Endothelial cell of umbilical vein (primary cell): ENCODE measurements at regions not wholly inside any gene's neighbourhood (a gene's known extent, or its start where the extent isn't known, plus 50 kb on each side); places are given as distances from the start of the nearest gene placed in this dataset.

Source experiments
- BruUV-seq: library from RNA; stranded (reverse); fragments of 400-500 nt; replicated peaks from 2 replicates; lab custom pipeline; 2021; lab: Mats Ljungman, UMichigan
- CTCF ChIA-PET: fragments of 300-600, 350-600 bp; sonication (Branson Sonifier 250); formaldehyde crosslinking; loops from one replicate; lab custom pipeline; 2021; ENCODE audit warnings: antibody characterized with exemption, inconsistent platforms; lab: Charles Lee
- POLR2A ChIA-PET: fragments of 300-600, 350-600 bp; sonication (Branson Sonifier 250); formaldehyde crosslinking; loops from one replicate; lab custom pipeline; 2021; ENCODE audit warnings: antibody characterized with exemption, inconsistent platforms; lab: Charles Lee
- DNase-seq: peaks from one replicate; pipeline ENCODE4 v3.0.0-alpha.2; 2011; ENCODE audit warnings: low read depth, low spot score
- FAIRE-seq: peaks from 2 replicates; lab custom pipeline; 2011; peaks lifted over from hg19 to GRCh38; lab: Jason Lieb, UNC
- H2AFZ ChIP-seq: 2 replicates; pipeline ENCODE4 v1.6.0; 2012; ENCODE audit warnings: low read depth, low read length, control low read depth, inconsistent platforms
- H3K27ac ChIP-seq: 2 replicates; pipeline ENCODE4 v1.5.1; 2011; ENCODE audit warnings: low read depth, mild to moderate bottlenecking, control low read depth, low read length, moderate library complexity; ENCODE audit not compliant: insufficient read depth
- H3K27me3 ChIP-seq, 2 experiments: 2 replicates each; pipeline versions ENCODE4 v1.6.0 to v1.6.1; 2011; ENCODE audit warnings: low read length in 2 of 2, mixed read lengths in 1 of 2; ENCODE audit not compliant: control insufficient read depth in 2 of 2, insufficient read depth in 2 of 2
- H3K36me3 ChIP-seq, 2 experiments: 2 replicates in 1 of 2; 3 replicates in 1 of 2; pipeline ENCODE4 v1.5.1; 2011; ENCODE audit warnings: low read length in 2 of 2, mild to moderate bottlenecking in 1 of 2, moderate library complexity in 1 of 2; ENCODE audit not compliant: control insufficient read depth in 2 of 2, insufficient read depth in 2 of 2; ENCODE audit errors: extremely low read depth in 1 of 2
- H3K4me1 ChIP-seq: 3 replicates; pipeline ENCODE4 v1.5.1; 2011; ENCODE audit warnings: mild to moderate bottlenecking, low read length; ENCODE audit not compliant: control insufficient read depth, insufficient read depth; ENCODE audit errors: extremely low read depth
- H3K4me2 ChIP-seq: 2 replicates; pipeline ENCODE4 v1.6.1; 2011; ENCODE audit warnings: low read length, control low read depth, mixed read lengths; ENCODE audit not compliant: insufficient read depth
- H3K4me3 ChIP-seq, 3 experiments: fragments of 200-600 bp in 1 of 3; sonication (generic), shearing (Covaris generic) in 1 of 3; replicated peaks in 1 of 3; 2 replicates each; pipeline ENCODE4 v1.5.1; 2011 to 2016; ENCODE audit warnings: control low read depth in 3 of 3, low read length in 3 of 3, mild to moderate bottlenecking in 2 of 3, inconsistent platforms in 1 of 3, low read depth in 1 of 3, moderate library complexity in 1 of 3; ENCODE audit not compliant: insufficient read depth in 1 of 3
- H3K79me2 ChIP-seq: 2 replicates; pipeline ENCODE4 v1.6.0; 2012; ENCODE audit warnings: low read length, inconsistent platforms; ENCODE audit not compliant: control insufficient read depth, insufficient read depth
- H3K9ac ChIP-seq: replicated peaks from 2 replicates; pipeline ENCODE3; 2011; ENCODE audit warnings: low read length, control low read depth; ENCODE audit not compliant: insufficient read depth; ENCODE audit errors: extremely low read depth
- H3K9me1 ChIP-seq: replicated peaks from 3 replicates; pipeline ENCODE4 v1.6.0; 2011; ENCODE audit warnings: mild to moderate bottlenecking, low read length; ENCODE audit not compliant: control insufficient read depth, insufficient read depth; ENCODE audit errors: extremely low read depth
- H3K9me3 ChIP-seq: replicated peaks from 2 replicates; pipeline ENCODE4 v1.5.1; 2012; ENCODE audit warnings: low read length, inconsistent platforms; ENCODE audit not compliant: control insufficient read depth, insufficient read depth
- H4K20me1 ChIP-seq: replicated peaks from 2 replicates; pipeline ENCODE3; 2011; ENCODE audit warnings: mild to moderate bottlenecking, low read length; ENCODE audit not compliant: control insufficient read depth, insufficient read depth; ENCODE audit errors: extremely low read depth
- CTCF ChIP-seq, 2 donors: IDR thresholded peaks; 1 replicate in 1 of 2; 2 replicates in 1 of 2; pipeline ENCODE4 v1.5.1; 2011; ENCODE audit warnings: low read length in 2 of 2, mild to moderate bottlenecking in 2 of 2, moderate library complexity in 2 of 2, control low read depth in 1 of 2, inconsistent platforms in 1 of 2, low read depth in 1 of 2; ENCODE audit not compliant: insufficient read depth in 1 of 2; ENCODE audit errors: extremely low read depth in 1 of 2
- EZH2 ChIP-seq: IDR thresholded peaks from 2 replicates; pipeline ENCODE4 v1.6.1; 2012; ENCODE audit warnings: borderline replicate concordance, low read depth, mild to moderate bottlenecking, moderate library complexity, low read length, inconsistent platforms; ENCODE audit not compliant: severe bottlenecking
- FOS ChIP-seq: IDR thresholded peaks from 2 replicates; pipeline ENCODE4 v1.6.1; 2011; ENCODE audit warnings: mild to moderate bottlenecking, low read length, moderate library complexity, borderline replicate concordance; ENCODE audit not compliant: insufficient read depth
- JUN ChIP-seq: IDR thresholded peaks from 2 replicates; pipeline ENCODE4 v1.6.1; 2011; ENCODE audit warnings: borderline replicate concordance, low read depth; ENCODE audit not compliant: insufficient read length, insufficient read depth
- MAX ChIP-seq: IDR thresholded peaks from 2 replicates; pipeline ENCODE4 v1.6.1; 2011; ENCODE audit not compliant: insufficient read depth, insufficient read length
- MYC ChIP-seq: IDR thresholded peaks from one replicate; pipeline ENCODE4 v1.6.1; 2011; ENCODE audit warnings: mild to moderate bottlenecking, low read depth, low read length
- POLR2A ChIP-seq: IDR thresholded peaks from 2 replicates; pipeline ENCODE4 v1.6.1; 2012; ENCODE audit warnings: low read depth, mild to moderate bottlenecking, control low read depth, low read length
- dilution Hi-C: fragments of 300-500 bp; cut with MboI; formaldehyde crosslinking; loops from one replicate; pipeline ENCODE4 v1.15.0; 2019; ENCODE audit warnings: low sequenced_read_pairs; ENCODE audit not compliant: extremely low pct_ligation_motif_present
- intact Hi-C: fragments of 100-400 bp; cut with micrococcal nuclease; formaldehyde crosslinking; loops from one replicate; pipeline ENCODE4 v1.10.0; 2022

- dilution Hi-C loops (no loop called here), intact Hi-C loops (loop anchor here (10.0 kb wide), 1 partner anchor 1146 kb away; no protein-coding TSS in a partner anchor)
- H3K4me1 ChIP-seq = peaks cover 39% of the 10 kb centered on the region
- DNase-seq = peak; percentile 53
- no TSS peak for BruUV-seq
- no peaks in the 10 kb centered on the region for H4K20me1 ChIP-seq
- no peaks in the 10 kb centered on the region for H3K27me3 ChIP-seq
- no peak overlapping the region for H3K4me3 ChIP-seq
- H2AFZ ChIP-seq = no peak overlapping the region
- no peaks in the 10 kb centered on the region for H3K79me2 ChIP-seq
- FAIRE-seq = peak; percentile 35
- H3K9me1 ChIP-seq = no peaks in the 10 kb centered on the region
- H3K9ac ChIP-seq = no peak overlapping the region
- POLR2A ChIA-PET = no interaction called here
- TF ChIP-seq EZH2 (no peak), CTCF (IDR thresholded peaks at IDR 0.05; ENCODE audit: extremely low read depth in 1 of 2, insufficient read depth in 1 of 2, low read depth in 1 of 2, low read length in 2 of 2) (no peak), MYC (no peak), MAX (no peak), POLR2A (no peak), FOS (no peak), JUN (no peak)
- no peak overlapping the region for H3K27ac ChIP-seq
- no peaks in the 10 kb centered on the region for H3K36me3 ChIP-seq
- H3K4me2 ChIP-seq = no peak overlapping the region
- CTCF ChIA-PET = no interaction called here
- no peaks in the 10 kb centered on the region for H3K9me3 ChIP-seq
These were observed 847.0 kb upstream of the CRIM1 start for GRCh38 chr2:35508601-35509000.
